ENCODE measurements at regions not wholly inside any gene's neighbourhood (a gene's known extent, or its start where the extent isn't known, plus 50 kb on each side); places are given as distances from the start of the nearest gene placed in this dataset.

DNA sequence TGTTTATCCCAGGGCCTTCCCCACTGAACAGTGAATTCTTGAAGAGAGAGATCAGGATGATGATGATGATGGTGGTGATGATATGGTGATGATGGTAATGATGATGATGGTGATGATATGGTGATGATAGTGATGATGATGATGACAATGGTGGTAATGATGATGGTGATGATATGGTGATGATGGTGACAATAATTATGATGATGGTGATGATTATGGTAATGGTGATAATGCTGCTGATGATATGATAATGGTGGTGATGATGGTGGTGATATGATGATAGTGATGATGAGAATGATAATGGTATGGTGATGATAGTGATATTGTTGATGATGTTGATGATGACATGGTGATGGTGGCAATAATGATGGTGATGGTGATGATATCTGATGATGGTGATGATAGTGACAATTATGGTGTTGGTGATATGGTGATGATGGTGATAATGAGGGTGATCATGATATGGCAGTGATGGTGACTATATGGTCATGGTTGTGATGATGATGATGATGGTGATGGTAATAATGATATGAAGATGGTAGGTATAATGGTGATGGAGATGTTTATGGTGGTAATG lies 99.9 kb downstream of the HAPSTR1 start:
- TF ChIP-seq, protein P1, sequence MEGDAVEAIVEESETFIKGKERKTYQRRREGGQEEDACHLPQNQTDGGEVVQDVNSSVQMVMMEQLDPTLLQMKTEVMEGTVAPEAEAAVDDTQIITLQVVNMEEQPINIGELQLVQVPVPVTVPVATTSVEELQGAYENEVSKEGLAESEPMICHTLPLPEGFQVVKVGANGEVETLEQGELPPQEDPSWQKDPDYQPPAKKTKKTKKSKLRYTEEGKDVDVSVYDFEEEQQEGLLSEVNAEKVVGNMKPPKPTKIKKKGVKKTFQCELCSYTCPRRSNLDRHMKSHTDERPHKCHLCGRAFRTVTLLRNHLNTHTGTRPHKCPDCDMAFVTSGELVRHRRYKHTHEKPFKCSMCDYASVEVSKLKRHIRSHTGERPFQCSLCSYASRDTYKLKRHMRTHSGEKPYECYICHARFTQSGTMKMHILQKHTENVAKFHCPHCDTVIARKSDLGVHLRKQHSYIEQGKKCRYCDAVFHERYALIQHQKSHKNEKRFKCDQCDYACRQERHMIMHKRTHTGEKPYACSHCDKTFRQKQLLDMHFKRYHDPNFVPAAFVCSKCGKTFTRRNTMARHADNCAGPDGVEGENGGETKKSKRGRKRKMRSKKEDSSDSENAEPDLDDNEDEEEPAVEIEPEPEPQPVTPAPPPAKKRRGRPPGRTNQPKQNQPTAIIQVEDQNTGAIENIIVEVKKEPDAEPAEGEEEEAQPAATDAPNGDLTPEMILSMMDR (conservative IDR thresholded peaks at IDR 0.05 in 1 of 2, IDR thresholded peaks at IDR 0.05 in 1 of 2; ENCODE audit: low read depth in 1 of 2, low read length in 2 of 2): no peak
- no peaks in the 10 kb centered on the region for H3K79me2 ChIP-seq (ENCODE audit: control insufficient read depth, insufficient read depth, low read length)

DNA sequence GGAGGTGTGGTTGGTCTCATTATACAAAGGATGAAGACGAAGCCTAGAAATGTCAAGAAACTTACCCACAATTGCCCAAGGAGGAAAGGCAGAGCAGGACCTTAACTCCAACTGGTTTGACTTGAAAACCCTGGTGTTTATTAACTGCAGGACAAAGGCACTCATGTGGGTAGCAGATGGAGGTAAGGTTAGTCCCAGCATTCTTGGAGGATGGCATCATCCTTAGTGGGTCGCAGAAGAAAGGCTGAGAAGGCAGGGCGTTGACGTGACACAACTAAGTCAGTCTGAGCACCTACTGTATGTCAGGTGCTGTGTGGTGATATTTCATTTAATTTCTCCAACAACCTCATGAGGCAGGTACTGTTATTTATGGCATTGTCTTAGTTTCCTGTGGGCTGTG lies 101.3 kb downstream of the HAPSTR1 start:
- no peak overlapping the region for H2AFZ ChIP-seq (ENCODE audit: low read length)
- TF ChIP-seq, protein P1 (conservative IDR thresholded peaks at IDR 0.05 in 1 of 2, IDR thresholded peaks at IDR 0.05 in 1 of 2; ENCODE audit: low read depth in 1 of 2, low read length in 2 of 2): no peak
- no peak for TF ChIP-seq EZH2 (IDR thresholded peaks at IDR 0.05; ENCODE audit: low read length, missing control alignments)
- peak in 1 of 2 donors; percentile 14 for DNase-seq (ENCODE audit: low read depth in 2 of 2)

More for the DNA sequence above, 99.9 kb downstream of the HAPSTR1 start:
- no peak overlapping the region for H3K9ac ChIP-seq (ENCODE audit: insufficient read depth, low read length)
- no peak overlapping the region for H3K27ac ChIP-seq (ENCODE audit: insufficient read depth, low read length)
- H3K4me1 ChIP-seq (ENCODE audit: control insufficient read depth, extremely low read depth, insufficient read depth, low read length): no peaks in the 10 kb centered on the region
- H3K36me3 ChIP-seq (ENCODE audit: control insufficient read depth, insufficient read depth, low read length): no peaks in the 10 kb centered on the region
- H3K4me2 ChIP-seq (ENCODE audit: extremely low read depth, insufficient read depth, low read length): no peak overlapping the region
- H4K20me1 ChIP-seq (ENCODE audit: control insufficient read depth, extremely low read depth, insufficient read depth, low read length): no peaks in the 10 kb centered on the region
- no peaks in the 10 kb centered on the region for H3K27me3 ChIP-seq (ENCODE audit: control insufficient read depth, insufficient read depth, low read length)
- no peak overlapping the region for H2AFZ ChIP-seq (ENCODE audit: low read length)
- no peak overlapping the region for H3K4me3 ChIP-seq (replicated peaks in 1 of 4; ENCODE audit: control extremely low read depth in 1 of 4, insufficient read depth in 1 of 4, low read depth in 3 of 4, low read length in 4 of 4)
- no peaks in the 10 kb centered on the region for H3K9me3 ChIP-seq (ENCODE audit: control insufficient read depth, insufficient read depth, low read depth, low read length)
- DNase-seq (ENCODE audit: low read depth in 2 of 2): no peak

DNA sequence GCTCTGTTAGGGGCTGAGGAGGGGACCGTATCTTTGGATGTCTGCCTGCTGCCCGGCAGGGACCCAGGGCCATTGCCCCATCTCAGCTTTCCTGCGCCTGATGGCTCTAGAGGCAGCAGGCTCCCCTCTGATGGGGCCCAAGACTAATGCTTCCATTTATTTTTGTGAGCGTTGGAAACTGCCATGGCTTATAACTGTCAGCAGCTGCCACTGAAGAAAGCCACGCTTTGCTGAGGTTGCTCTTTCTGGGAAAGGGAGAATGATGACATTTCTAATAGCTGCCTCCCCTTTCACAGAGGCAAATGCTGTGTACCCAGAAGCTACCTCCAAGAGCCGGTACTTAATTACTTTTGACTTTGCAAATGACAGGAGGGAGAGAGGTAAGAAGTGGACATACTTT lies 103.8 kb downstream of the HAPSTR1 start:
- TF ChIP-seq, protein P1 (conservative IDR thresholded peaks at IDR 0.05 in 1 of 2, IDR thresholded peaks at IDR 0.05 in 1 of 2; ENCODE audit: low read depth in 1 of 2, low read length in 2 of 2): no peak
- no peak for TF ChIP-seq EZH2 (IDR thresholded peaks at IDR 0.05; ENCODE audit: low read length, missing control alignments)
- Histone ChIP-seq H2AFZ (ENCODE audit: low read length) (no peak overlapping the region), H3K36me3 (ENCODE audit: control insufficient read depth, insufficient read depth, low read length) (no peaks in the 10 kb centered on the region), H3K4me2 (ENCODE audit: extremely low read depth, insufficient read depth, low read length) (no peak overlapping the region), H3K4me1 (ENCODE audit: control insufficient read depth, extremely low read depth, insufficient read depth, low read length) (no peaks in the 10 kb centered on the region), H4K20me1 (ENCODE audit: control insufficient read depth, extremely low read depth, insufficient read depth, low read length) (no peaks in the 10 kb centered on the region), H3K79me2 (ENCODE audit: control insufficient read depth, insufficient read depth, low read length) (no peaks in the 10 kb centered on the region), H3K9me3 (ENCODE audit: control insufficient read depth, insufficient read depth, low read depth, low read length) (no peaks in the 10 kb centered on the region), H3K27ac (ENCODE audit: insufficient read depth, low read length) (no peak overlapping the region), H3K9ac (ENCODE audit: insufficient read depth, low read length) (no peak overlapping the region), H3K27me3 (ENCODE audit: control insufficient read depth, insufficient read depth, low read length) (no peaks in the 10 kb centered on the region), H3K4me3 (replicated peaks in 1 of 4; ENCODE audit: control extremely low read depth in 1 of 4, insufficient read depth in 1 of 4, low read depth in 3 of 4, low read length in 4 of 4) (no peak overlapping the region)
- no peak for DNase-seq (ENCODE audit: low read depth in 2 of 2)

More for the DNA sequence above, 101.3 kb downstream of the HAPSTR1 start:
- no peaks in the 10 kb centered on the region for H4K20me1 ChIP-seq (ENCODE audit: control insufficient read depth, extremely low read depth, insufficient read depth, low read length)
- no peaks in the 10 kb centered on the region for H3K79me2 ChIP-seq (ENCODE audit: control insufficient read depth, insufficient read depth, low read length)
- no peak overlapping the region for H3K4me3 ChIP-seq (replicated peaks in 1 of 4; ENCODE audit: control extremely low read depth in 1 of 4, insufficient read depth in 1 of 4, low read depth in 3 of 4, low read length in 4 of 4)
- no peak overlapping the region for H3K4me2 ChIP-seq (ENCODE audit: extremely low read depth, insufficient read depth, low read length)
- H3K36me3 ChIP-seq (ENCODE audit: control insufficient read depth, insufficient read depth, low read length): no peaks in the 10 kb centered on the region
- H3K27me3 ChIP-seq (ENCODE audit: control insufficient read depth, insufficient read depth, low read length): no peaks in the 10 kb centered on the region
- H3K9ac ChIP-seq (ENCODE audit: insufficient read depth, low read length): no peak overlapping the region
- H3K4me1 ChIP-seq (ENCODE audit: control insufficient read depth, extremely low read depth, insufficient read depth, low read length): no peaks in the 10 kb centered on the region
- no peak overlapping the region for H3K27ac ChIP-seq (ENCODE audit: insufficient read depth, low read length)
- no peaks in the 10 kb centered on the region for H3K9me3 ChIP-seq (ENCODE audit: control insufficient read depth, insufficient read depth, low read depth, low read length)

Measured in fibroblast of lung (primary cell).